ENCODE measurements at regions not wholly inside any gene's neighbourhood (a gene's known extent, or its start where the extent isn't known, plus 50 kb on each side); places are given as distances from the start of the nearest gene placed in this dataset.

GRCh38 chrX:9318213-9318612, 146.6 kb upstream of the TBL1X start:
- H2AK5ac ChIP-seq (ENCODE audit: low read depth, low read length), result no peak overlapping the region
- H4K8ac ChIP-seq (ENCODE audit: low read depth in 2 of 2, low read length in 2 of 2), result no peak overlapping the region
- intact Hi-C loops (cut with micrococcal nuclease) (no loop called here), in situ Hi-C loops (cut with MboI; ENCODE audit: low sequenced_read_pairs) (no loop called here), dilution Hi-C loops (cut with HindIII; ENCODE audit: low sequenced_read_pairs, unreplicated experiment) (no loop called here)
- no peaks in the 10 kb centered on the region for H3K79me1 ChIP-seq (ENCODE audit: low read depth in 1 of 2, low read length in 2 of 2)
- no peak overlapping the region for H3K27ac ChIP-seq (ENCODE audit: insufficient read depth, low read length)
- no peak overlapping the region for H3K4me2 ChIP-seq (ENCODE audit: low read depth, low read length)
- no peak overlapping the region for H2AK9ac ChIP-seq (replicated peaks; ENCODE audit: low read depth, low read length, poor library complexity)
- ATAC-seq (ENCODE audit: low read depth) (no peak), DNase-seq (no peak)
- H3K4ac ChIP-seq (ENCODE audit: low read depth, low read length), result no peak overlapping the region
- no peak overlapping the region for H2AFZ ChIP-seq (replicated peaks; ENCODE audit: low read length, poor library complexity)
- BruUV-seq (replicated peaks), result no TSS peak
- no peaks in the 10 kb centered on the region for H3K9me1 ChIP-seq (ENCODE audit: insufficient read depth, low read length)
- WGBS, 2 experiments (ENCODE audit: extremely low coverage in 2 of 2, insufficient read length in 1 of 2), result 60% methylated on average over 1 of the region's 3 CpGs; no CpG with 5 or more reads in 1 of the 2 experiments
- no peaks in the 10 kb centered on the region for H3K4me1 ChIP-seq (ENCODE audit: control insufficient read depth, insufficient read depth, low read length)
- no peaks in the 10 kb centered on the region for H4K20me1 ChIP-seq (ENCODE audit: insufficient read depth, low read length)
- no peak overlapping the region for H4K91ac ChIP-seq (ENCODE audit: insufficient read depth, low read depth, low read length)
- CTCF ChIA-PET, result no interaction called here
- POLR2A ChIA-PET (ENCODE audit: unreplicated experiment), result no interaction called here
- no peak overlapping the region for H4K5ac ChIP-seq (ENCODE audit: low read depth, low read length)
- no peak overlapping the region for H3K4me3 ChIP-seq (ENCODE audit: insufficient read depth, low read depth, low read length)
- no peak overlapping the region for H3K14ac ChIP-seq (replicated peaks; ENCODE audit: low read depth, low read length)
- peaks cover 2% of the 10 kb centered on the region; the same call in 1 of the 2 replicates for H3K9me3 ChIP-seq (ENCODE audit: control insufficient read depth, insufficient read depth, low read length)
- no peak overlapping the region for H3K23ac ChIP-seq (ENCODE audit: low read depth, low read length)
- H3K9ac ChIP-seq (ENCODE audit: low read depth, low read length), result no peak overlapping the region
- H3K18ac ChIP-seq (ENCODE audit: low read depth, low read length), result no peak overlapping the region
- no peak overlapping the region for H3K56ac ChIP-seq (ENCODE audit: extremely low read depth, insufficient read depth, low read length)
- H2BK20ac ChIP-seq (ENCODE audit: low read depth, low read length), result no peak overlapping the region
- H2BK120ac ChIP-seq (ENCODE audit: low read depth, low read length), result no peak overlapping the region
- no peak for TF ChIP-seq CHD1 (IDR thresholded peaks at IDR 0.05; ENCODE audit: low read depth, low read length)
- H3K27me3 ChIP-seq (ENCODE audit: control insufficient read depth, insufficient read depth, low read length), result no peaks in the 10 kb centered on the region
- no peak overlapping the region for H2BK15ac ChIP-seq (ENCODE audit: low read depth, low read length)
- no peak overlapping the region for H2BK5ac ChIP-seq (ENCODE audit: low read depth, low read length, poor library complexity, severe bottlenecking)
- no peaks in the 10 kb centered on the region for H3K36me3 ChIP-seq (ENCODE audit: control insufficient read depth, insufficient read depth, low read length)

Measured in IMR-90 (cell line).